ENCODE measurements at regions not wholly inside any gene's neighbourhood (a gene's known extent, or its start where the extent isn't known, plus 50 kb on each side); places are given as distances from the start of the nearest gene placed in this dataset.
"Not testable (repeated sequence)": the region's sequence is repeated elsewhere in the genome, so short reads cannot be mapped to it uniquely, and the experiment has no call there.

DNA sequence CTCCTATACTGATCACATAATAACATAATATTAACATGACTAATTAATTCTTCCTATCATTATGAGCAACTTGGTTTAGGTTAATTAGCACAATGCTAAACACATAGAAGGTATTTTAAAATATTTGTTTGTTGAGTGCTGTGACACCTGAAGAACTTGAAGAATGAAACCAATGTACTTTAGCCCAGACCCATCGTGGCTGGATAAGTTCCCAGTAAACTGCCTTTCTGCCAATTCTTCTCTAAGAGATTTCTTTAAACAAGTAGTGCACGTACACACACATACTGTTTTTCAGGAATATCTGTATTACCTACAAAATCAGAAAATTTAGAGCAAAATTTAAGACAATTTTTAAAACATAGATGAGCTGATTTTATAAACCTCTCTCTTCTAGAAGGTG is 207.4 kb upstream of the SSTR1 start:
- no peak for DNase-seq

DNA sequence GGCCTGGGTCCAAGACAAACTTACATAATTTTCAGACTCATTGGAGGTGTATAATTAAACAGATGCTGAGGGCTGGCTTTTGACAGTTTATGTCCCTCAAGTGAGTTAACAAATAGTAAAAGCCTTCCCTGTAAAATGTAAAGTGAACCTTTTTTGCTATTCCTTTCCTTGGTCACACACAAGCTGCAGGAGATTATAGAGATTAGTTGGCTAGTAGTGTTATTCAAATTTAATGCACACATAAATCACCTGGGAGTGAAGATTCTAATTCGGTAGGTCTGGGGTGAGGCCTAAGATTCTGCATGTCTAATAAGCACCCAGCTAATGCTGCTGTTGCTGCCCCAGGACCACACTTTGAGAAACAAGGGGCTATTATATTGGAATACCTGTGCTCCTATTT is 206.2 kb upstream of the SSTR1 start:
- DNase-seq = no peak

DNA sequence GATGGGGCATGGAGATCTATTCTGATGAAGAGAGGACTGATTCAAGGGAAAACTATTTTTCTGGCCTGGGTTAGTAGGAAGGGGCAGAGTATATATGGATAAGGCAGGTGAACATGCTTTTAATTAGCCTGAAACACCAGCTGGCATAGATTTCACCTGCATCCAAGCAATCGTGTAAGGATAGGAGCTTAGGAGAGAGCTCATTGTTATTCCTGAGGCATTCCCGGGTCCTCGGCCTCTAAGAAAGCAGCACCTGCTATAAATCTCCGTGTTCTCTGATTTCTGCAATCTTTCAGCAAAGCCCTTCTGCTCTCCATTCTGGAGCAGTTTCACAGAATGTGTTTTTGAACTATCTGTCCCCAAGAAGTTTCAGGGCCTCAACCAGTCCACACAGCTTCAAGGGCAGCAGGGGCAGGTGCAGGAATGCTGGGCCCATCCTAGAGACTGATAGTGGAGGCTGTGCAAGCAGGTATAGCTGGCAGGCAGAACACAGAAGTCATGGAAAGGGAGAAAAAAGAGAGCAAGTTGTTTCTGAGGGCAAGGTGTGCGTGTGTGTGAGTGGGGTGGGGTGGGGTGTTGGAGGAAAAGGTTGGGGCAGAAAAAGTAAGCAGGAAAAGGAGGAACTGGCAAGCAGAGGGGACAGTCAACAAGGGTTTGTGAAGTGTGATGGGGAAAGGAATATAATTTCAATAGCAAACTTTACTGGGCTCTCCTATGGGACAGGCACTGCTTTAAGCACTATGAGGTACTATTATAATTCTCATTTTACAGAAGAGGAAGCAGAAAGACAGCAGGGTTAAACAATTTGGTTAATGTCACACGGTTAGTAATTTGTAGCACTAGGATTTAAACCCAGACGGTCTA is 203.7 kb upstream of the SSTR1 start:
- no peak for DNase-seq

DNA sequence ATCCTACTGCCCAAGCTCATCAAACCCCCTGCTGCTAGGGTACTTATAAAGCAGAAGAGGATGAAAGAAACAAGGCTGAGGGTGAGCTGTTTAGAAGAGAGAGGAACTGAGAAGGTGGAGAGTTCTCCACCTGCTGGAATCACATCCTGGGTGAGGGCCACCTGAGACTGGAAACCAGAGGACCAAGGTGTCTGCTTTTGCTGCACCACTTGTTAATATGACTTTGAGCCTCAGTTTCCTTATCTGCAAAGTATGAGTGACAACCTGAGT is 203.2 kb upstream of the SSTR1 start:
- DNase-seq = no peak

DNA sequence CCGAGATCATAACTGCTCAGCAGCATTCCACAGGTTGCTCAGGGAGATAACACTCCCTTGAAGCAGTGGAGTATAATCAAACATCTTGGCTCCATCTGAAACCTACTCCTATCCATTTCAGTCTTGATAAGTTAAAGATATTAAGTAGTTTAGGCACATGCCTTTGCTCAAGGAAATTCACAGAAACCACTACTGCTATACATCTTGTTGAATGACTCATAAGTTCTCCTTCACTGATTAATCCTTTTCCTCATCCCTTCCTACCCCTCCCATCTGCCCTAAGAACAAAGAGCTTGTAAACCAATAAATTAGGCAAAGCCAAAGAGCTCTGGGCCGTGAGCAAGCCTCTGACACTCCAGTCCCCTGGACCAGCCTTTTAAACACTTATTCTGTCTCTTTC is 196.5 kb upstream of the SSTR1 start:
- DNase-seq = not testable (repeated sequence)

DNA sequence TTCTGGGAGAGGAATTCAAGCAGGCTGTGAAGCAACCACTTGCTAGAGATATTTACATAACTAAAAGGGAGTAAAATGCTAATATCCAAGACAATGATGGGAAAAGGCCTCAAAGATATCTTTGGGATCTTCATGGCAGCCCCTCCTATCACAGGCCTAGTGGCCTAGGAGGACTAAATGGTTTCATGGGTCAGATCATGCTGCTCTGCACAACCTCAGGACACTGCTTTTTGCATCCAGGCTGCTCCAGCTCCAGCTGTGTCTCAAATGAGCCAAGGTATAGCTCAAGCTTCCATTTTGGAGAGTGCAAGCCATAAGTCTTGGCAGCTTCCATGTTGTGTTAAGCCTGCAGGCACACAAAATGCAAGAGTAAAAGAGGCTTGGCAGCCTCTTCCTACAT is 195.6 kb upstream of the SSTR1 start:
- DNase-seq = no peak

DNA sequence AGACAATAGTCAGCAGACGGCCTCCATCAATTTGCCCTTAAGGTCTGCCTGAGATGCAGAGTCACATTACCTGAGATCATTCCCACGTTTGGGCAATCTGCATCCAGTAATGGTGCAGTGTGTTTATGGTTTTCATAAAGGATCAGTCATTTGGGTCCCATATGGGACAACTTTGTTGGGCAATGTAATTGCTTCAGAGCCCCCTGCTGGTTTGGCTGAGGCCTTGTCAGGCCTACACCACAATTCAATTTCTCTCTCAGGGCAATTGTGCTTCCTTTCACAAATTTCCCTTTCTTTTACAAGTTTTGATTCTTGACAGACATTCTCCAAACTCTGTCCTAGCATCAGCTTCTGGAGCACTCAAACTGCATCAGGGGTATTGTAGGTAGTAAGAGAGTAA is 191.2 kb upstream of the SSTR1 start:
- no peak for DNase-seq

DNA sequence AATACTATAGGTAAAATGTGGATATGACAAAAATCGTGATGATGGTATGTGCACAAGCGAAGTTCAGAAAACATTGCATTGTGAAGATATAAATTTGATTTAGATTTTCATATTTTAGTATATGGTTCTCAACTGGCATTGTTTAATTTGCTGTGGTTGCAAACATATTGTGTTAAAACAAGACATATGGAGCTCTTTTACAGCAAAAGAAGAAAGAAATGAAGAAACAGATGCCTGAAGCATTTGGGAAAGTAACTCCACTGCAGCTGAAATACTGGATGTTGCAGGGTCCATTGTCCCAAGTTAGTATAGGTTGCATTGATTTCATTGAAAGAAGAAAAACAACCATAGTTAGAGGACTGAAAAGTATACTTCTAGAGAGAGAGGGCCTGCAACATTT is 185.8 kb upstream of the SSTR1 start:
- DNase-seq = no peak

DNA sequence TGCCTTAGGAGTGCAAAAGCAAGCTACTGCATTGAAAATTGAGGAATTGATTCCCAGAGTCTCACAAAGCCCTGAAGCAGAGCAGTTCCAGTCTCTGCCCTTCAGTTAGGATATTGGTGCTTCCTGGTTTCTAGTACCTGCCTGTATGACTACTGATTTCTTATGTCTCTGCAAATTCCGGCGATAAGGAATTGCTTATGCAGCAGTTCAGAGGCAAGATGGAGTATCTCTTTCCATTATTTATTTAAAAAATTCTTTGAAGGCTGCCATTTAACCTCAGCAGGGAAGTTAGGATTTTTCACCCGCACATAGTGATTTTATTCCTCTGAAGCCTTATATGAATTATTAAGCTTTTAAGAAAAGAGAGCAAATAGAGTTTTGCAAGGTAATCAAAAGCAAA is 184.9 kb upstream of the SSTR1 start:
- DNase-seq = no peak

DNA sequence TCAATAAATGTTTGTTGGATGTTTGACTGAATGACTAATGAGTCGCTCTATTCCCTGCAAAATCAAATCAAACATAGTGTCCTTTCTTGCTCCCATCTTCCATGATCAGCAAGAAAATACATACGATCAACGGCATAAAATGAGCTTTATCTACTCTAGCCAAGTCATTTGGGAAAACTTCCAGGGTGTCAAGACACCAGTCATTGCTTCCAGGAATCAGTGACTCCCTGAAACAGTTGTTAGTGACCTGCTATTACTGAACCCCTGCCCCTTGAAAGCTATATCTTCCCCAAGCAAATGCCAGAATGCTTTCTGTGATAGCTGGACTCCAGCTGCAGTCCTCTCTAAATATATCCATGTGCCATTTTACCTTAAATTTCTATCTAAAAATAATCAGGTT is 169.5 kb upstream of the SSTR1 start:
- DNase-seq = no peak

DNA sequence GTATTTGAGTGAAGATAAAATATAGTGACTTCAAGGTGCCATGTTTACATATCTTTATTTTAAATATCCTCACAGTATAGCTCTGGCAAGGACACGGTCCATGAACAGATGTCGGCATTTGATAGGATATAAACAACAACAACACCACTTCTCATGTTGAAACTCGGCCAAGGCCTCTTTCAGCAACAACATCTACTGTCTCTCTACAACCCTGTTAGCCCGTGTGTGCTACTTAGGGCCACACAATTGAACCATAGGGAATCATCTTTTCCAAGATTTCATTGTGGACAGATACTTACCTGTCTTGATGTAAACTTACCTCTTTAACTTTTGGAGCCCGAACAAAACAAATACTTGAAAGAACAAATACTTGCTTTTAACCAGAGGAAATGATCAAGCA is 168.7 kb upstream of the SSTR1 start:
- no peak for DNase-seq

DNA sequence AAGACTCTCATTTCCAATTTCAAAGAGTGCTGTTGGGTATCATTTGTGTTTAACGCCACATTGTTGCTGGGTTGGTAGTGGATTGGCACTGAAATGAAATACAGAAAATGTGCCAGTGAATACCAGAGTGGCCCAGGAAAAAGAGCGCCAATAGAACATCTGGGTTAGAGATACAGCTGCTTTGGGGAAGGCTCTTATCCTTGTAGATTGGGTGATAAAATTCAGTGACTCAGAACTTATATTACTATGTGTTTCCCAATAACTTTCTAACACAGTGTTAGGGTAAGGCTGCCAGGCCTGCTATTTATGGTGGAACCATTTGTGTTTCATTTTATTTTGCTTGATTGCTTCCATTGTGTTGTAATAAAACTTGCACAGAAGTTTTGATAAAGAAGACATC is 168.2 kb upstream of the SSTR1 start:
- no peak for DNase-seq

DNA sequence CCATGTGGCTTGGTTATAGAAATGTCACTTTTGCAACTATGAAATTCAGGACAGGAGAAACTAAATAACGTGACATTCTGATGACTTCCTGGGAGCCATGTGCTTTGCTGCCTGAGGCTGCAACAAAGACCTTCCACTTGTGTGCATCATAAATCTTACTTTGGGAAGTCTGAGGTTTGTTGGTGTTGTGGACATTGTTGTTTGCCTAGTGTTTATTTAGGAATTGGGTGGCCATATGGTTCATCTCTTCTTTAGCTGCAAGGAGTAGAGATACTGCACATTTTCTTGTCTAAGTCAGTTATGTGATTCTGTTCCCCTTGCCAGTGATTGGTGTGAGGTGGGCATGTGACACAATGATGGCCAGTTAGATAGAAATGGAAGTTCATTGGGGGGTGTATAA is 167.3 kb upstream of the SSTR1 start:
- DNase-seq = no peak

DNA sequence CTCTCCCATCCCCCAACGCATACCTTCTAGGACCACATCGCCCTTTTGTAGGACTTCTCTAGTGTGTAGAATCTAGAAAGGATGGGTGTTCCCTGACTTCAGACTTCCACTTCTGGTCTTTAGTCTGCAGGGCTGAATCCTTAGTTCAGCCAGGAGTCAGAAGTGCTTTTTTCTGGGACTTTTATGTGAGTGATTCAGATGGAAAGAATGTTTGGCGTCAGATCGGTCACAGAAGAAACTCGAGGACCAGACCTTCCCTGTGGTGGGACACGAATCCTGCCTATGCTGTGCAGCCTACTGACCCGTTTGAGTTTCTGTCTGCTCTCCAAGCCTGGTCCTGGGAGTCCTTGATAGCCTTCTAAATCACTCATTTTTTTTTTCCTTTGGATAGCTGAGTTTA is 165.4 kb upstream of the SSTR1 start:
- no peak for DNase-seq

DNA sequence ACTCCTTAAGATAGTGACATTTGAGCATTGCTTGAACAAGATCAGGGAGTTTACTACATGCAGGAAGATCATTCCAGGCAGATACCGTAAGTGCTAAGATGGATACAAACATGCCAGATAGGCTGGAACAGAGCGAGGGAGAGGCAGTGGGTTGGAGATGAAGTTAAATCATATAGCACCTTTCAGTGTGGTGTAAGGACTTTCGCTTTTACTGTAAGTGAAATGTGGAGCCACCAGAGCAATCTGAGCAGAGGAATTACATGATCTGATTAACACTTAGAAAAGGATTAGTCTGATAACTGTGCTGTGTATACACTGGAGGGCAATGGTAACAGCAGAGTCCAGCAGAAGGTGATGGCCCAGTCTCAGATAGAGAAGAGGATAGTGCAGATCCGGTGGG is 163.0 kb upstream of the SSTR1 start:
- no peak for DNase-seq

DNA sequence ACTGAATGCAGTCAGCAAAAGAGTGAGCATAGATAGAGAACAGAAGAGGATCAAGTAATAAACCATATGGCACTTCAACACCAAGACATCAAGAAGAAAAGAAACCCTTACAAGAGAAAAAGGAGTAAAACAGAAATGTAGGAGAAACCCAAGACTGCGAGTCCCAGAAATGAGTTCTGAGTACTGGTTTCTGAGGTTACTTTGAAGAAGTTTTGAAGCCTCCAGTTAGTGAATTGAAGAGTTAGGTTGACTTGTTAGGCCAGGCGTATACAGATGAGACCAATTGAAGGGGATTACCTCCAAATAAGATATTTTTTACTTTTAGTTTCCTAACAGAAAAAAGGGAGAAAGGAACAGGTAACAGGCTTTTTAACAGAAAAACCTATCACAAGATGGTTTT is 162.2 kb upstream of the SSTR1 start:
- no peak for DNase-seq

DNA sequence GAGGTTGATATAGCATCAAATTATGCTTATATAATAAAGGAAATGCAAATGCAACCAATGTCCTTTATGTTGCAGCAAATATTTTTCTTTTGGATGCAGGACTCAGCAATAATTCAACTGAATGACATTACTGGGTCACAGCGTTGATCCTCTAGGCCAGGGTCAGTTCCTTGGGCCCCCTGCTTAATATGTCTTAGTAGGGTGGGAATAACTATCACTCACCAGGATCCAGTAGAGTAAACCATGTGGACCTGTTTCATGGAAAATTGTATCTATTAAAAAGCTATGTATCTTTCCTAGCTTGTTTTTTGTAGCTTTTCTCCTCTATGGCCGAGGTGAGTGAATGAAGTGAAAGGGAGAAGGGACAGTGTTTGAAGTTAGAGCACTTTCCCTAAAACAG is 161.5 kb upstream of the SSTR1 start:
- DNase-seq = no peak

DNA sequence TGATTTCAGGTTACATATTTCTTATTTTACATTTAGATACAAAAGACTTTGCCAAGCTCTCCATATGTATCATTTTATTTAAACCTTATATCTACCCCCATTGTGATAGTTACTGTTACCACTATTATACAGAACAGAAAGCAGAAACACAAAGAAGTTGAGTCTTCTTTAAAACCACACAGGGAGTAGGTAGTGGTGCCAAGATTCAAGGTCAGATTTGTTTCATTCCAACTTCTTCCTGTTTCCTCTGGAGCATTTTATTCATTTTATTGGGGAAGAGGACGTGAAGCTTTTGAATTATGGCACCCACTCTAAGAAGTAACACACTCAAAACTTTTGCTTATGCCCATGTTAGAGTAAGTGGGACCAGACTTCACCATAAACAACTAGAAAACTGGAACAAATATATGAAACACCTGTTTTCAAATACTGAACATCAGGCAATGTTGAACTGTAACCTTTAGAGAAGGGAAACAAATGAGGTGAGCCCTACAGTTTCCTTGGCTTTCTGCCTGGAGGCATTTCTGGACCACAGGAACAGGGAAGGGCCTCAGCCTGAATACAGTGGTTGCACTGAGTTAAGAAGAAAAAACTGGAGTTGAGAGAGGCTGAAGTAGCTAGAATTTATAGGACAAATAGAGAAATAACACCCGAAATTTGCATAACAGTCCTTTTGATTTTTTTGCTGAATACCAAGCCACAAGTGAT is 160.4 kb upstream of the SSTR1 start:
- DNase-seq = no peak

DNA sequence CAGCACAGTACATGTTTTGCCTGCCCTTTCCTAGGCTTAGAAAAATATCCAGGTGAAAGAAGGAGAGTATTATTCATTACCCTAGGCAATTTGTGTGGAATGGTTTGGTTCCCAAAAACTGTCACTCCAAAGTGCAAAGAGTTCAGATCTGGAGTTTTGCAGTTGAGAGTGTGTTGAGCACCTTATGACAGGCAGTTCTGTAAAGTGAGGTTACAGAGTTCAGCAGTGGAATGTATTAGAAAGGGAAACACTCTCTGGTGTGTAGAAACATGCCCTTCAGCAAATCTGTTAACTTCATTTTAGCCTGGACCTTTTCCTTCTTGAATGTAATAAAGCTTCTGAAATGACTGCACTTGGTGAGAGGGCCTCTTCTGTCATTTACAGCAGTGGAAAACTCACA is 154.0 kb upstream of the SSTR1 start:
- no peak for DNase-seq

DNA sequence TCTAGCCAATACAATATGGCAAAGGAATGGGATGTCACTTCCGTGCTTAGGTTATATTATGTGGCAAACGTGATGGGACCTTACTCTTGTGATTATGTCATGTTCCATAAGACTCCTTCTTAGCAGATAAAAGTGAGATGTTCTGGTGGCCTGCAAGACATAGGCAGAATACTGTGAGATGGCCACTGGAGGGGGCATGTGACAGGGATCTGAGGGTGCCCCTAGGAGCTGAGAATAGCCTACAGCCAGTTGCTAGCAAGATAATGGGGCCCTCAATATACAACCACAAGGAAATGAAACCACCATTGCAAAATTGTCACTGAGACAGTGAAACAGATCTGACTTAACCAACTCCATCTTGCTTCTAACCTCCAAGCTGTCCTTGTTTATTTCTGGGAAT is 151.4 kb upstream of the SSTR1 start:
- DNase-seq = no peak

DNA sequence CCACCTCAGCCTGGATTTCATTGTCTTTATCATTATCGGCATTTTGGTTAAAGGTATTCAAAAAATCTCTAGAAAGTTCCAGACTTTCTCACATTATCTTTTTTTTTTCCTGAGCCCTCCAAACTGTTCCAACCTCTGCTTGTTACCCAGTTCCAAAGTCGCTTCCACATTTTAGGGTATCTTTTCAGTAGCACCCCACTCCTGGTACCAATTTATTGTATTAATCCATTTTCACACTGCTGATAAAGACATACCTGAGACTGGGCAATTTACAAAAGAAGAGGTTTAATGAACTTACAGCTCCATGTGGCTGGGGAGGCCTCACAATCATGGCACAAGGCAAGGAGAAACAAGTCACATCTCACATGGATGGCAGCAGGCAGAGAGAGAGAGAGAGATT is 145.5 kb upstream of the SSTR1 start:
- DNase-seq = not testable (repeated sequence)

DNA sequence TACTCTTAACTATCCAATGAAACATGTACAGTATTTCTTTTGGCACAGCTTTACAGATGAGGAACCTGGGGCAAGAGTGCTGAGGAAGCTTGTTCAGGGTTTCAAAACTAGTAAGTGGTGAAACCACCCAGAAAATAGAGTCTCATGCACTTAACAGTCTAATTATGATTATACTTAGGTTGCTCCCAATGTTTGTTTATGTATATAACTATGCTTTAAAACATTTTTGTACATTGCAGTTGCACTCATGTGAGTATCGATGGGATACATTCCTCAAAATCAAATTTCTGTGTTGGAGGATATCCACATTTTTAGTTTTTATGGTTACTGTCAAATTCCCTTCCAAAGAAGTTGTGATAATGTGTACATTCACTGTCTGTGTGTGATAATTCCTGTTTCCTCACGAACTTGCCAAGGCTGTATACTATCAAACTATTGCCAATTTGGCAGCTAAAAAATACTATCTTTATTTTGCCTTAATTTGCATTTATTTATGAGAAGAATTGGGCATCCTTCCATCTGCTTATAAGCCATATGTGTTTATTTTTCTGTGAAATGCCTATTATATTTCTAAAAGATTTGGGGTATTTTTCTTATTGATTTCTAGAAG is 143.9 kb upstream of the SSTR1 start:
- no peak for DNase-seq

DNA sequence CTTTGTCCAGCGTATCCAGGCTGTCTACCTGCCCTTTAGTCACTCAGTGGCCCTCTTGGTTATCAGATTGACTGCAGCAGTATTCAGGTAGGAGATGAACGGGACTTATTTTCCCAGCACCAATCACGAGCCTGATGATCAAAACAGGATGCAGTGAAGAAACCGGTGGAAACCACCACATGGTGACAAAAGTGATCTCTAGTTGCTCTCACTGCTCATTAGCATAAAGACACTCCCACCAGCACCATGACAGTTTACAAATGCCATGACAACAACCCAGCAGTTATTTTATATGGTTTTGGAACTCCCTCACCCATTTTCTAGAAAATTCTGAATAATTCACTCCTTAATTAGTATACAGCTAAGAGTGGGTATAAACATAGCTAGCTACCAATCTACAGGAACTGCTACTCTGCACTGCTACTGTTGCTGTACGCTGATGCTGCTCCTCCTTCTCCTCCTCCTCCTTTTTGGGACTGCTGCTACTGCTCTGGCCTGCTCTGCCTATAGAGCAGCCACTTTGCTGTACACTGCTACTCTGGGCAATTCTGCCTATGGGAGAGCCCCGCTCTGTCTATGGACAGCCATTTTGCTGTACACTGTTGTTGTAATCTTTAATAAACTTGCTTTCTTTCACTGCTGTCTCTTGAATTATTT is 142.5 kb upstream of the SSTR1 start:
- peak; percentile 40 for DNase-seq

DNA sequence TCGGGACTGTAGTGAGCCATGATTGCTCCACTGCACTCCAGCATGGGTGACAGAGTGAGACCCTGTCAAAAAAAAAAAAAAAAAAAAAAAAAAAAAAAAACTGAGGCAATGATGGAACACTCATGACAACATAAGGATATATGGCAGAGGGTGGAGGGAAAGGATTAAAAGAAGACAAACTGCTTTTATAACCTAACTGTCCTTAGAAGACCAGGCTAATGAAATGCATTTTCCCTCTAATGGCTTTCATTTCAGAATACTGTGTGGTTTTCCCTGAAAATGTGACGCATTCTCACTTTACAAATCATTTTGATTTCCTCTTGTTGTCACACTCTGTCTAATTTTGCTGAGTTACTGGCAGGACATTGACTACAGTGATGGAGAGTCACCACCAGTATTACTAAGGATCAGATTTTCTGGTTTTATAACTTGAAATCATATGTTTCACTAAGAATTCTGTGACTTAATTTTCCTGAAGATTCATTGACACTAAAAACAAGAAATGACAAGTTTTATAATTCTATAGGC is 137.6 kb upstream of the SSTR1 start:
- DNase-seq = no peak
